Esophagus (tissue), 2 donors: ENCODE measurements at regions not wholly inside any gene's neighbourhood (a gene's known extent, or its start where the extent isn't known, plus 50 kb on each side); places are given as distances from the start of the nearest gene placed in this dataset.
"Not testable (repeated sequence)": the region's sequence is repeated elsewhere in the genome, so short reads cannot be mapped to it uniquely, and the experiment has no call there.

Source experiments
- H3K27ac ChIP-seq, 2 donors: one replicate each; pipeline ENCODE4 v1.5.1; 2013; ENCODE audit warnings: low read depth in 2 of 2, mild to moderate bottlenecking in 2 of 2, inconsistent platforms in 1 of 2, low read length in 1 of 2, moderate library complexity in 1 of 2
- H3K27me3 ChIP-seq, 2 donors: one replicate each; pipeline ENCODE4 v1.6.1; 2013; ENCODE audit warnings: low read length in 2 of 2, control low read depth in 1 of 2, mild to moderate bottlenecking in 1 of 2; ENCODE audit not compliant: insufficient read depth in 2 of 2, control insufficient read depth in 1 of 2
- H3K36me3 ChIP-seq, 2 donors: one replicate each; pipeline ENCODE4 v1.6.1; 2013; ENCODE audit warnings: low read length in 1 of 2; ENCODE audit not compliant: control insufficient read depth in 2 of 2, insufficient read depth in 2 of 2
- H3K4me1 ChIP-seq, 2 donors: one replicate each; pipeline ENCODE4 v1.6.1; 2013; ENCODE audit warnings: low read length in 1 of 2; ENCODE audit not compliant: control insufficient read depth in 2 of 2, insufficient read depth in 2 of 2
- H3K4me3 ChIP-seq, 2 donors: one replicate each; pipeline ENCODE4 v1.5.1; 2013; ENCODE audit warnings: low read length in 2 of 2, mild to moderate bottlenecking in 2 of 2, low read depth in 1 of 2, moderate library complexity in 1 of 2
- H3K9me3 ChIP-seq, 2 donors: one replicate each; pipeline ENCODE4 v1.6.1; 2013; ENCODE audit warnings: mild to moderate bottlenecking in 2 of 2, low read depth in 1 of 2, low read length in 1 of 2, moderate library complexity in 1 of 2; ENCODE audit not compliant: control insufficient read depth in 2 of 2, insufficient read depth in 1 of 2
- WGBS, 2 donors: extraction: QIAGEN DNeasy Blood & Tissue Kit; methylation state at CpG; one replicate each; pipeline ENCODE4 v1.1.7; 2013; 5-methylcytosine and 5-hydroxymethylcytosine counted together
- donor health status: healthy with polysubstance abuse.
- donor health status: Bipolar disorder and iron deficiency.

DNA sequence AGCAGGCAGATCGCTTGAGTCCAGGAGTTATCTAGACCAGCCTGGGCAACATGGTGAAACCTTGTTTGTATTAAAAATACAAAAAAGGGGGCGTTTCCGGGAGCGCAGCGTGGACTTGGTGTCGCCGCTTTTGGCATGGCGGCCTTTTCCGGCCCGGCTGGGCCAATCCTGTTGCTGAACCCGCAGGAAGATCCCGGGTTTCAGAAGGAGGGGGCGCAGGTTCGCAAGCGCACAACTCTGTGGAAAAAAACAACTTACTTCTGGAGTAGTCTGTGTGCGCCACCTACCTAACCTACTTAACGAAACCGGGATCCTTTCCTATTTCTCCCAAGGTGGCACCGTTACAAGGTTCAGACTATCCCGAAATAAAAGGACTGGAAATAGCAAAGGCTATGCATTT lies 198.6 kb downstream of the MSX2 start:
- Histone ChIP-seq H3K4me1 (peaks cover 0 to 2% of the 10 kb centered on the region in 2 donors), H3K36me3 (no peaks in the 10 kb centered on the region), H3K27ac (no peak overlapping the region), H3K27me3 (no peaks in the 10 kb centered on the region), H3K4me3 (no peak overlapping the region), H3K9me3 (no peaks in the 10 kb centered on the region)
- 94 to 95% methylated on average over 20 of the region's 20 CpGs for WGBS, 2 donors

DNA sequence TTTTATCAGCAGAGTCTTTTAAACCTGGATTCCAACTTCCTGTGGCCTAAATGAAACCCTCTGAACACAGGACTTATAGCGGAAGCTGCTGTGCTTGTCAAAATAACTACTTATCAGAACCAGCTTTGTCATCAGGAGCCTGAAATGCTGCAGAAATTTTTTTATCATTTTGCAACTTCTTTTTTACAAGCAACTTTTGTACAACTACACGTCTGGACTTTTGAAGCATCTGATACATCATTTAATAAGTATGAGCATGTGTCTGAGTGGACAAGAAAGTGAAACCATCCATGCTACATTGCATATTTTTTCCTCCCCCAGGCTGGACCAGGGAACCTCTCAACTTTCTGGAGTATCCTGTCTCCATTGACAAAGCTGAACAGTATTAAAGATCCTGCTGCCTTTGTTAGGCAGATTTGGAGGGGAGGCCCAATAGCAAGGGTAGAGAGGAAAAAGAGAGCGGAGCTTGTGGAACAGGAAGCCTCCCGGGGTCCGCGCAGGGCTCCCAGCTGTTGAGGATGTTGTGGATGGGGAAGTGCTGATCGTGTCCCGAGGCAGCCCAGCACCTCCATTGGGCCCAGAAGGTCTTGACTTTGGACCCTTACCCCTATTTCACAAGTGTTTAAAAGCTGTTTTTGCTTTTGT lies 196.6 kb downstream of the MSX2 start:
- no peaks in the 10 kb centered on the region for H3K27me3 ChIP-seq
- H3K9me3 ChIP-seq: no peaks in the 10 kb centered on the region
- WGBS, 2 donors: 51 to 66% methylated on average over 8 of the region's 8 CpGs
- H3K4me1 ChIP-seq: no peaks in the 10 kb centered on the region
- H3K36me3 ChIP-seq: no peaks in the 10 kb centered on the region
- no peak overlapping the region for H3K27ac ChIP-seq
- no peak overlapping the region for H3K4me3 ChIP-seq

DNA sequence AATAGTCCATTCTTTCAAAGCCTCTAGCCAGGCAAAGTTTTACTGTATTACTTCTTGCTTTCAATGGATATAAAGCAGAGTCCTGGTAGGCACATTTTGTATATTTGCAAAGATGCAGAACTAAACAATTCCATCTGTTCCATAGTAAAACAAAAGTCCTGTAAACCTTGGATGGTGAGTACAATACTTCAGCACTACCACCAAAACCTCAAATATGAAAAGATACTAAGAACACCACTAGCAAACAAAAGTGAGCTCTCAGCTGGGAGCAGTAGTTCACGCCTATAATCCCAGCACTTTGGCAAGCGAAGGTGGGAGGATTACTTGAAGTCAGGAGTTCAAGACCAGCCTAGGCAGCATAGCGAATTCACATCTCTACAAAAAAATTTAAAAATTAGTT lies 195.0 kb downstream of the MSX2 start:
- Histone ChIP-seq H3K4me3 (no peak overlapping the region), H3K27ac (no peak overlapping the region), H3K4me1 (no peaks in the 10 kb centered on the region), H3K27me3 (no peaks in the 10 kb centered on the region), H3K36me3 (no peaks in the 10 kb centered on the region), H3K9me3 (no peaks in the 10 kb centered on the region)
- WGBS, 2 donors: 71 to 74% methylated on average over 3 of the region's 3 CpGs

DNA sequence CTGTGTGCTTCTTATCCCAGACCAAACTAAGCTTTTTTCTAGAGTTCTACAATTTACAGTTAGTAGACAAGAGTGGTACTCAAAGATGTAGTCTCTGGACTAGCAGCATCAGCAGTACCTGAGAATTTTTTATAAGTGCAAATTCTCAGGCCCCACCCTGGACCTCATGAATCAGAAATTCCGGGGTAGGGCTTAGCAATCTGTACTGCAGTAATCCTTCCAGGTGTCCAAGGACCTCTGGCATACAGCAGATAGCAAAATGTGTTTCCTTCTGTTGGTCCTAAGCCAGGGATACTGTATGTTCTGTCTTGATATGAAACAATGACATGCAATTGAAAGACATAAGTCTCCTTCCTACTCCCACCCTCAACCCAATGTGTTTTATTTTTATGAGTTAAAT lies 194.3 kb downstream of the MSX2 start:
- H3K4me1 ChIP-seq: no peaks in the 10 kb centered on the region
- WGBS, 2 donors: 22 to 48% methylated on average over 1 of the region's 1 CpG
- H3K4me3 ChIP-seq: no peak overlapping the region
- no peaks in the 10 kb centered on the region for H3K9me3 ChIP-seq
- no peaks in the 10 kb centered on the region for H3K36me3 ChIP-seq
- no peaks in the 10 kb centered on the region for H3K27me3 ChIP-seq
- H3K27ac ChIP-seq: no peak overlapping the region

DNA sequence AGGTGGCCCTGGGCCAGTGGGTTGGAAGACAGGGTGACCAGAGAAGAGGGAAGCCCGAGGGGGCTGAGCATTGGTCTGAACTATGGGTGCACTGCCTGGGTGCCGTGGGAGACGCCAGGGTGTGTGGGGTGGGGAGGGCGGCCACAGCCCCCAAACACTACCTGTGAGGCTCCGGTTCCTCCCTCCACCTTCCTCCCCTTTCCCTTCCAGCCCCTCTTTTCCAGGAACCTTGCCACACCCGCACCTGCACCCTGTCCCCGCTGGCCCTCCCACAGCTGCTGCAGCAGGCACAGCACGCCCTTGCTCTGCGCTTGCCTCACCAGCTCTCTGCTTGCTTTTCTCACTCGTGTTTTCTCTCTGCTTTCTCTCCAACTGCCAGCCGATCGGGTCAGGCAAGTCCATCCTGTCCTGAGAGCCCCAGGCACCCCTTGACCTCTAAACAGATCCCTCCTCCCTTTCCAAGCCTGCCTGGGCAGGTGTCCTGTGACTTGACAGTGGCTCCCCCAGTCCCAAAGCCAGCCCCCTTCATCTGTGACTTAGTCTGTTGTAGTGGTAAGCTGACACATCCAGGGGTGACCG lies 193.7 kb downstream of the MSX2 start:
- Histone ChIP-seq H3K9me3 (no peaks in the 10 kb centered on the region), H3K4me1 (no peaks in the 10 kb centered on the region), H3K4me3 (no peak overlapping the region), H3K27me3 (no peaks in the 10 kb centered on the region), H3K27ac (no peak overlapping the region), H3K36me3 (no peaks in the 10 kb centered on the region)
- WGBS, 2 donors: 72 to 79% methylated on average over 12 to 13 of the region's 13 CpGs

DNA sequence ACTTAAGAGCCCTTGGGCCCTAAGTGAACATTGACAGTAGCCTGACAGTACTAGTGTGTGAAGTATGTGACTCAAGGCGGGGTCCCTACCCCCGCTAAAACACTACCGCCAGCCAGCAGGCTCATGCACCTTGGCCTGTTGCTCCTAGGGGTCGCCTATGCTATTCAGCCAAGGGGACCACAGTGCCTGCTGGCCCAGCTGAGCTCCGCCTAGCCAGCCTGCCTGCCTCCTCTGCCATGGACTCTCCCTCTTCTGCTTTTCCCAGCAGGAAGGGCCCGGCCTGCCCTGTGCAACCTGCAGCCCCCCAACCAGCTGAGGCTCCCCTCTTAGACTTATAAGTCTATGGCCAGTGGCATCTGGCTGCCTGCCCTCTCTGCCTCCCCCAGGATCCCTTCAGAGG lies 193.1 kb downstream of the MSX2 start:
- WGBS, 2 donors: 89 to 93% methylated on average over 6 of the region's 6 CpGs
- H3K4me3 ChIP-seq: not testable (repeated sequence)

DNA sequence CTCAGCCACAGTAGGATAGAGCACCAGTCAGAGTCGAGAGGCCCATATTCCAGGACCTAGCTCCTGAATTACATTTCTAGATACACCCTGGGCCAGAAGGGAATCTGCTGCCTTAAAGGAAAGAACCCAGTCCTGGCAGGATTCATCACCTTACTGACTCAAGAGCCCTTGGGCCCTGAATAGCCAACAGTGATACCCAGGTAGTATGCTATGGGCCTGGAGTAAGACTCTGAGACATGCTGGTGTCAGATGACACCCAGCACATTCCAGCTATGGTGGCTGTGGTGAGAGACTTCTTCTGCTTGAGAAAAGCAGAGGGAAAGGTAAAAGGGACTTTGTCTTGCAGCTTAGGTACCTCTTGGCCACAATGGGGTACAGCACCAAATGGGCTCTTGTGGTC lies 192.5 kb downstream of the MSX2 start:
- H3K4me1 ChIP-seq, H3K36me3 ChIP-seq, H3K4me3 ChIP-seq, H3K27ac ChIP-seq, H3K9me3 ChIP-seq, H3K27me3 ChIP-seq: not testable (repeated sequence)
- WGBS, 2 donors: 81 to 88% methylated on average over 1 of the region's 1 CpG

More for the DNA sequence above, 193.1 kb downstream of the MSX2 start:
- not testable (repeated sequence) for H3K27me3 ChIP-seq, H3K27ac ChIP-seq, H3K4me1 ChIP-seq, H3K36me3 ChIP-seq, H3K9me3 ChIP-seq

DNA sequence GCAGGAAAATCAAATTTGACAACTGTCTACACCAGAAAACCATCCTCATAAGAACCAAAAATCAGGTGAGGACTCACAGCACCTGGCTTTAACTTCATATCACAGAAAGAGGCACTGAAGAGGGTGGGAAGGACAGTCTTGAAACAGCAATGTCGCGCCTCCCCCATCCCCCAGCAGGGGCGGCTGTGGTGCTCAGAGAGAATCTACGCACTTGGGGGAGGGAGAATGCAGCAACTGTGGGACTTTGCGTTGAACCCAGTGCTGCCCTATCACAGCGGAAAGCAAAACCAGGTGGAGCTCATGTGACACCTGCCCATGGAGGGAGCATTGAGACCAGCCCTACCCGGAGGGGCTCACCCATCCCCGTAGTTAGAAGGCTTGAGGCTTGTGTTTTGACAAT lies 191.8 kb downstream of the MSX2 start:
- Histone ChIP-seq H3K27me3 (no peaks in the 10 kb centered on the region), H3K36me3 (no peaks in the 10 kb centered on the region), H3K27ac (no peak overlapping the region), H3K9me3 (no peaks in the 10 kb centered on the region), H3K4me1 (no peaks in the 10 kb centered on the region), H3K4me3 (no peak overlapping the region)
- WGBS, 2 donors: 83 to 90% methylated on average over 8 of the region's 8 CpGs

DNA sequence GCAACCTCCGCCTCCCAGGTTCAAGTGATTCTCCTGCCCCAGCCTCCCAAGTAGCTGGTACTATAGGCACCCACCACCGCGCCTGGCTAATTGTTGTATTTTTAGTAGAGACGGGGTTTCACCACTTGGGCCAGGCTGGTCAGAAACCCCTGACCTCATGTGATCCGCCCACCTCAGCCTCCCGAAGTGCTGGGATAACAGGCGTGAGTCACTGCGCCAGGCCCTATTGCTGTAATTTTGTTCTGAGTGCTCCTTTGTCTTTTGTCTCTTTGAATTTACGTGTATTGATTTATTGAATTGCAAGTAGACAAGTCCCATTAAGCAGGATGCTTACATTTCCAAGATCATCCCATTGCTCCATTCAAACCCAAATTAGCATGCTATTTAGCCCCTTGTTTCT lies 186.7 kb downstream of the MSX2 start:
- Histone ChIP-seq H3K4me1 (no peaks in the 10 kb centered on the region), H3K27ac (no peak overlapping the region), H3K9me3 (no peaks in the 10 kb centered on the region), H3K27me3 (no peaks in the 10 kb centered on the region), H3K4me3 (no peak overlapping the region), H3K36me3 (no peaks in the 10 kb centered on the region)
- WGBS, 2 donors: 86 to 89% methylated on average over 9 of the region's 9 CpGs

DNA sequence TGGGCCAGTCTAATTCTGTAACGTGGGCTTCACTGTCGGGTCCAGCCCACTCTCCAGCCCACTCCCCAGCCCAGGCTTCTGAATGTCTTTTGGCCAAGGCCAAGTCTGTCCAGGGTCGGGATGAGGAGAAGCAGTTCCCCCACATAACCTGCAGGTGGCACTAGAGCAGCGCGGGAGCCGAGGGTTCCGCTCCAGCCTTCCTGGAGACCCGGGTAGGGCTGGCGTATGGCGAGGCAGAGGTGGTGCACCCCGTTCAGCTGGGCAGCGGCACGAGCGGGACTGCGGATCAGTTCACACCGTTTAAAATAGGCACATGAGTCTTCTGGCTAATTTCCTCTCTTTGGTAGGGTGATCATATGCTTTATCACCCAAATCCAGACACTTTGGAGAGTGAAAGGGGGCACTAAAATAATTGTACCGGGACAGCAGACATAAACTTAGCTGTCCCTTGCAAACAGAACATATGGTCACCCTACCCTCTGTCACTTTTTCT lies 185.9 kb downstream of the MSX2 start:
- H3K9me3 ChIP-seq: no peaks in the 10 kb centered on the region
- H3K36me3 ChIP-seq: no peaks in the 10 kb centered on the region
- 3 to 4% methylated on average over 17 of the region's 17 CpGs for WGBS, 2 donors
- no peak overlapping the region for H3K4me3 ChIP-seq
- H3K4me1 ChIP-seq: no peaks in the 10 kb centered on the region
- H3K27me3 ChIP-seq: no peaks in the 10 kb centered on the region
- no peak overlapping the region for H3K27ac ChIP-seq
